T47D (cell line): ENCODE measurements at regions not wholly inside any gene's neighbourhood (a gene's known extent, or its start where the extent isn't known, plus 50 kb on each side); places are given as distances from the start of the nearest gene placed in this dataset.
"Not testable (repeated sequence)": the region's sequence is repeated elsewhere in the genome, so short reads cannot be mapped to it uniquely, and the experiment has no call there.

ENCODE experiments used
- DNase-seq, 2 experiments: peaks; one replicate each; pipeline versions ENCODE4 v3.0.0 to v3.0.0-alpha.2; 2011 to 2012; ENCODE audit warnings: low read depth in 1 of 2, low spot score in 1 of 2
- JUND ChIP-seq: IDR thresholded peaks from 2 replicates; pipeline ENCODE4 v1.6.1; 2012; ENCODE audit warnings: low read depth
- in situ Hi-C: cut with HindIII; loops from 2 replicates; pipeline ENCODE4 v1.10.0; 2016; ENCODE audit warnings: low sequenced_read_pairs, low pct_unique_long_range_greater_than_20kb

GRCh38 chr13:48818495-48819356 is 157.0 kb upstream of the FNDC3A start:
- no peak for DNase-seq
- in situ Hi-C loops: no loop called here
- TF ChIP-seq JUND: no peak

- in situ Hi-C loops: no loop called here
- no peak for TF ChIP-seq JUND
- DNase-seq: no peak
These were observed 156.3 kb upstream of the FNDC3A start for GRCh38 chr13:48819376-48819775.

GRCh38 chr13:48819899-48820298 is 155.8 kb upstream of the FNDC3A start:
- in situ Hi-C loops: no loop called here
- no peak for TF ChIP-seq JUND

GRCh38 chr13:48823526-48823925 is 152.2 kb upstream of the FNDC3A start:
- in situ Hi-C loops: not testable (repeated sequence)

More at GRCh38 chr13:48819899-48820298, 155.8 kb upstream of the FNDC3A start:
- DNase-seq: no peak

GRCh38 chr13:48826039-48826438 is 149.7 kb upstream of the FNDC3A start:
- no peak for DNase-seq
- in situ Hi-C loops: no loop called here
- TF ChIP-seq JUND: no peak

More at GRCh38 chr13:48823526-48823925, 152.2 kb upstream of the FNDC3A start:
- not testable (repeated sequence) for DNase-seq

- DNase-seq, in situ Hi-C loops: not testable (repeated sequence)
These were observed 148.7 kb upstream of the FNDC3A start for GRCh38 chr13:48826922-48827454.

GRCh38 chr13:48827709-48828108 is 148.0 kb upstream of the FNDC3A start:
- DNase-seq: no peak
- in situ Hi-C loops: no loop called here
- TF ChIP-seq JUND: no peak

- no peak for DNase-seq
- TF ChIP-seq JUND: no peak
- in situ Hi-C loops: no loop called here
These were observed 146.7 kb upstream of the FNDC3A start for GRCh38 chr13:48828962-48829411.

GRCh38 chr13:48829536-48829935 is 146.2 kb upstream of the FNDC3A start:
- DNase-seq: no peak
- in situ Hi-C loops: no loop called here
- no peak for TF ChIP-seq JUND

- DNase-seq: no peak
- in situ Hi-C loops: no loop called here
These were observed 144.5 kb upstream of the FNDC3A start for GRCh38 chr13:48831248-48831647.

GRCh38 chr13:48833412-48833811 is 142.3 kb upstream of the FNDC3A start:
- in situ Hi-C loops: no loop called here
- no peak for DNase-seq
- TF ChIP-seq JUND: no peak

More at GRCh38 chr13:48831248-48831647, 144.5 kb upstream of the FNDC3A start:
- TF ChIP-seq JUND: no peak

- DNase-seq, in situ Hi-C loops: not testable (repeated sequence)
These were observed 140.4 kb upstream of the FNDC3A start for GRCh38 chr13:48835326-48835725.

- no peak for TF ChIP-seq JUND
- DNase-seq: no peak
- in situ Hi-C loops: no loop called here
These were observed 137.3 kb upstream of the FNDC3A start for GRCh38 chr13:48838193-48838973.
